GM12864 (cell line): ENCODE measurements at regions not wholly inside any gene's neighbourhood (a gene's known extent, or its start where the extent isn't known, plus 50 kb on each side); places are given as distances from the start of the nearest gene placed in this dataset.
"Not testable (repeated sequence)": the region's sequence is repeated elsewhere in the genome, so short reads cannot be mapped to it uniquely, and the experiment has no call there.

Experiments used
- DNase-seq: peaks from one replicate; pipeline ENCODE4 v3.0.0-alpha.2; 2011; ENCODE audit warnings: low read depth
- H3K4me3 ChIP-seq: 2 replicates; pipeline ENCODE4 v1.5.1; 2011; ENCODE audit warnings: mild to moderate bottlenecking, low read depth, low read length, control low read depth
- TF ChIP-seq, protein P1 (sequence below): IDR thresholded peaks from 2 replicates; pipeline ENCODE4 v1.5.1; 2011; ENCODE audit warnings: low read depth, mild to moderate bottlenecking, moderate library complexity, low read length, control low read depth, inconsistent platforms; ENCODE audit errors: missing control alignments

- TF ChIP-seq, protein P1, sequence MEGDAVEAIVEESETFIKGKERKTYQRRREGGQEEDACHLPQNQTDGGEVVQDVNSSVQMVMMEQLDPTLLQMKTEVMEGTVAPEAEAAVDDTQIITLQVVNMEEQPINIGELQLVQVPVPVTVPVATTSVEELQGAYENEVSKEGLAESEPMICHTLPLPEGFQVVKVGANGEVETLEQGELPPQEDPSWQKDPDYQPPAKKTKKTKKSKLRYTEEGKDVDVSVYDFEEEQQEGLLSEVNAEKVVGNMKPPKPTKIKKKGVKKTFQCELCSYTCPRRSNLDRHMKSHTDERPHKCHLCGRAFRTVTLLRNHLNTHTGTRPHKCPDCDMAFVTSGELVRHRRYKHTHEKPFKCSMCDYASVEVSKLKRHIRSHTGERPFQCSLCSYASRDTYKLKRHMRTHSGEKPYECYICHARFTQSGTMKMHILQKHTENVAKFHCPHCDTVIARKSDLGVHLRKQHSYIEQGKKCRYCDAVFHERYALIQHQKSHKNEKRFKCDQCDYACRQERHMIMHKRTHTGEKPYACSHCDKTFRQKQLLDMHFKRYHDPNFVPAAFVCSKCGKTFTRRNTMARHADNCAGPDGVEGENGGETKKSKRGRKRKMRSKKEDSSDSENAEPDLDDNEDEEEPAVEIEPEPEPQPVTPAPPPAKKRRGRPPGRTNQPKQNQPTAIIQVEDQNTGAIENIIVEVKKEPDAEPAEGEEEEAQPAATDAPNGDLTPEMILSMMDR: no peak
- no peak for DNase-seq
- no peak overlapping the region for H3K4me3 ChIP-seq
These were observed 292.4 kb downstream of the SLC7A11 start for GRCh38 chr4:137949746-137950145.

- DNase-seq: no peak
- TF ChIP-seq, protein P1: no peak
- no peak overlapping the region for H3K4me3 ChIP-seq
These were observed 295.5 kb downstream of the SLC7A11 start for GRCh38 chr4:137946453-137947174.

DNA sequence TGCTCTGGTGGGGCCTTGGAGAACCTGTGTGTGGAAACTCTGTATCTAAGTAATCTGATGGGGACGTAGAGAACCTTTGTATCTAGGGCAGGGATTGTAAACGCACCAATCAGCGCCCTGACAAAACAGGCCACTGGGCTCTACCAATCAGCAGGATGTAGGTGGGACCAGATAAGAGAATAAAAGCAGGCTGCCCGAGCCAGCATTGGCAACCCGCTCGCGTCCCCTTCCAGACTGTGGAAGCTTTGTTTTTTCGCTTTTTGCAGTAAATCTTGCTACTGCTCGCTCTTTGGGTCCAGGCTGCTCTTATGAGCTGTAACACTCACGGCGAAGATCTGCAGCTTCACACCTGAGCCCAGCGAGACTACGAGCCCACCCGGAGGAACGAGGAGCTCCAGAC is 299.3 kb downstream of the SLC7A11 start:
- DNase-seq, H3K4me3 ChIP-seq: not testable (repeated sequence)

- not testable (repeated sequence) for DNase-seq, H3K4me3 ChIP-seq
These were observed 300.1 kb downstream of the SLC7A11 start for GRCh38 chr4:137942015-137942515.

DNA sequence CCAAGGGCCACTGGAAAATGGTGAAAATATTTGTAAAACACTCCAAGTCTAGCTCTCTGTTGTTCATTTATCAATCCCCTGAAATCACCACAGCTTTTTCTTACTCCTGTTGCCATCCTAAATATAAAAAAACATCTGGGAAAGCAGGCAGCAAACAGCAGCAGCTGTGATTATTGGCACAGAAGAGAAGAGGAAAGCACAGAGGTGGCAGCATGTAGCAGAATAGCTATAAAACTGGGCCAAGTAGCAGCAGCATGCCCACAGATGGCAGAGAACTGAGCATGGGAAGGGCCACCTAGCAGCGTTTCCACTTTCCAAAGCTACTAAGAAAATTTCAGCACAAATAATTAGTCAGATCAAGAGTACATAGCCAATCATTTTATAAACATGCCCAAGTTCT is 307.2 kb downstream of the SLC7A11 start:
- no peak for DNase-seq
- no peak overlapping the region for H3K4me3 ChIP-seq
- TF ChIP-seq, protein P1: no peak

GRCh38 chr4:137934046-137934445 is 308.1 kb downstream of the SLC7A11 start:
- DNase-seq: no peak
- H3K4me3 ChIP-seq: no peak overlapping the region
- TF ChIP-seq, protein P1: no peak

GRCh38 chr4:137927972-137928371 is 314.2 kb downstream of the SLC7A11 start:
- TF ChIP-seq, protein P1: no peak
- no peak overlapping the region for H3K4me3 ChIP-seq
- DNase-seq: no peak

- no peak overlapping the region for H3K4me3 ChIP-seq
- DNase-seq: no peak
- TF ChIP-seq, protein P1: no peak
These were observed 318.7 kb downstream of the SLC7A11 start for GRCh38 chr4:137923494-137923893.
